HepG2 (cell line): ENCODE measurements at regions not wholly inside any gene's neighbourhood (a gene's known extent, or its start where the extent isn't known, plus 50 kb on each side); places are given as distances from the start of the nearest gene placed in this dataset.

Experiments used
- AGO2 ChIP-seq: fragments of 200-400 bp; formaldehyde crosslinking; optimal IDR thresholded peaks from 2 replicates; pipeline ENCODE3; 2017; ENCODE audit warnings: mild to moderate bottlenecking, low read depth, low read length, moderate library complexity
- AKAP8 ChIP-seq: sonication (generic); formaldehyde crosslinking; IDR thresholded peaks from 2 replicates; pipeline ENCODE4 v1.5.1; 2020; ENCODE audit warnings: mild to moderate bottlenecking, missing genetic modification reagents
- CEBPG ChIP-seq: IDR thresholded peaks from 2 replicates; pipeline ENCODE4 v1.6.1; 2016
- FOXJ3 ChIP-seq: sonication (generic); formaldehyde crosslinking; IDR thresholded peaks from 2 replicates; pipeline ENCODE4 v1.4.0; 2020; ENCODE audit warnings: missing genetic modification reagents, mild to moderate bottlenecking, borderline replicate concordance
- GLI4 ChIP-seq: sonication (generic); formaldehyde crosslinking; IDR thresholded peaks from 2 replicates; pipeline ENCODE4 v1.5.1; 2020; ENCODE audit warnings: missing genetic modification reagents, mild to moderate bottlenecking, moderate library complexity, borderline replicate concordance
- LBX2 ChIP-seq: sonication (generic); formaldehyde crosslinking; IDR thresholded peaks from 2 replicates; pipeline ENCODE4 v1.5.0; 2020; ENCODE audit warnings: missing genetic modification reagents, mild to moderate bottlenecking, borderline replicate concordance
- REPIN1 ChIP-seq: sonication (generic); formaldehyde crosslinking; IDR thresholded peaks from 2 replicates; pipeline ENCODE4 v1.8.0; 2022; ENCODE audit warnings: missing genetic modification reagents, low read depth, mild to moderate bottlenecking, borderline replicate concordance
- SMAD1 ChIP-seq: sonication (generic); formaldehyde crosslinking; IDR thresholded peaks from 2 replicates; pipeline ENCODE4 v1.4.0; 2020; ENCODE audit warnings: missing genetic modification reagents, low read depth, mild to moderate bottlenecking, borderline replicate concordance
- SNAPC2 ChIP-seq: sonication (generic); formaldehyde crosslinking; IDR thresholded peaks from 2 replicates; pipeline ENCODE4 v1.8.1; 2022; ENCODE audit warnings: mild to moderate bottlenecking, missing genetic modification reagents
- SOX5 ChIP-seq: IDR thresholded peaks from 2 replicates; pipeline ENCODE4 v1.6.1; 2016; ENCODE audit warnings: borderline replicate concordance
- TBX2 ChIP-seq: sonication (generic); formaldehyde crosslinking; IDR thresholded peaks from 2 replicates; pipeline ENCODE4 v1.5.0; 2020; ENCODE audit warnings: missing genetic modification reagents, mild to moderate bottlenecking, borderline replicate concordance
- TIGD3 ChIP-seq: sonication (generic); formaldehyde crosslinking; IDR thresholded peaks from 2 replicates; pipeline ENCODE4 v1.5.1; 2020; ENCODE audit warnings: mild to moderate bottlenecking, missing genetic modification reagents, borderline replicate concordance
- ZBTB37 ChIP-seq: sonication (generic); formaldehyde crosslinking; IDR thresholded peaks from 2 replicates; pipeline ENCODE4 v1.4.0; 2020; ENCODE audit warnings: mild to moderate bottlenecking, missing genetic modification reagents
- ZFP41 ChIP-seq: sonication (generic); formaldehyde crosslinking; IDR thresholded peaks from 2 replicates; pipeline ENCODE4 v1.4.0; 2020; ENCODE audit warnings: mild to moderate bottlenecking, missing genetic modification reagents, borderline replicate concordance
- ZGPAT ChIP-seq: IDR thresholded peaks from 2 replicates; pipeline ENCODE4 v1.6.1; 2016; ENCODE audit warnings: mild to moderate bottlenecking
- ZKSCAN5 ChIP-seq: sonication (generic); formaldehyde crosslinking; IDR thresholded peaks from 2 replicates; pipeline ENCODE4 v1.5.1; 2020; ENCODE audit warnings: mild to moderate bottlenecking, missing genetic modification reagents
- ZNF136 ChIP-seq: sonication (generic); formaldehyde crosslinking; IDR thresholded peaks from 2 replicates; pipeline ENCODE4 v1.8.1; 2022; ENCODE audit warnings: low read depth, mild to moderate bottlenecking, moderate library complexity, missing genetic modification reagents
- ZNF280B ChIP-seq: sonication (generic); formaldehyde crosslinking; IDR thresholded peaks from 2 replicates; pipeline ENCODE4 v1.5.0; 2020; ENCODE audit warnings: missing genetic modification reagents, mild to moderate bottlenecking, borderline replicate concordance
- ZNF281 ChIP-seq: sonication (generic); formaldehyde crosslinking; IDR thresholded peaks from 2 replicates; pipeline ENCODE4 v1.4.0; 2020; ENCODE audit warnings: missing genetic modification reagents, borderline replicate concordance
- ZNF44 ChIP-seq: sonication (generic); formaldehyde crosslinking; IDR thresholded peaks from 2 replicates; pipeline ENCODE4 v1.5.1; 2020; ENCODE audit warnings: mild to moderate bottlenecking, missing genetic modification reagents
- ZNF660 ChIP-seq: sonication (generic); formaldehyde crosslinking; IDR thresholded peaks from 2 replicates; pipeline ENCODE4 v1.5.1; 2020; ENCODE audit warnings: mild to moderate bottlenecking, low read depth, missing genetic modification reagents, borderline replicate concordance
- ZSCAN30 ChIP-seq: sonication (generic); formaldehyde crosslinking; IDR thresholded peaks from 2 replicates; pipeline ENCODE4 v1.5.0; 2020; ENCODE audit warnings: mild to moderate bottlenecking, missing genetic modification reagents

GRCh38 chr3:80612366-80612765, 844.6 kb upstream of the ROBO1 start (continued):
- TF ChIP-seq SMAD1 (CRISPR knock-in tag) (no peak), SOX5 (CRISPR knock-in tag) (peak; percentile 90), ZNF44 (CRISPR knock-in tag) (no peak), TBX2 (CRISPR knock-in tag) (no peak), ZKSCAN5 (CRISPR knock-in tag) (no peak), FOXJ3 (peak; percentile 40; the same call in 1 of the 2 replicates), AGO2 (no peak), LBX2 (no peak), ZNF660 (no peak), ZNF280B (CRISPR knock-in tag) (no peak), ZGPAT (CRISPR knock-in tag) (0 out of 2 replicates have a peak, but pooled peaks have one; percentile 22), ZNF281 (CRISPR knock-in tag) (no peak), REPIN1 (CRISPR knock-in tag) (no peak), TIGD3 (CRISPR knock-in tag) (no peak), AKAP8 (no peak), GLI4 (no peak), ZNF136 (CRISPR knock-in tag) (no peak), ZSCAN30 (CRISPR knock-in tag) (no peak), SNAPC2 (CRISPR knock-in tag) (no peak), ZBTB37 (CRISPR knock-in tag) (no peak), CEBPG (peak; percentile 34; the same call in 1 of the 2 replicates), ZFP41 (CRISPR knock-in tag) (no peak)
